K562 (cell line): ENCODE measurements at regions not wholly inside any gene's neighbourhood (a gene's known extent, or its start where the extent isn't known, plus 50 kb on each side); places are given as distances from the start of the nearest gene placed in this dataset.

Source experiments
- ELF1 ChIP-seq: fragments of 200-800 bp; sonication (Bioruptor generic); IDR thresholded peaks from 2 replicates; pipeline ENCODE4 v1.6.1; 2016; ENCODE audit warnings: missing genetic modification characterization, missing compliant biosample characterization
- MAZ ChIP-seq, 2 experiments: fragments of 450-650 bp in 1 of 2; sonication (generic) in 1 of 2; formaldehyde crosslinking; IDR thresholded peaks in 1 of 2; conservative IDR thresholded peaks in 1 of 2; 2 replicates each; pipeline versions ENCODE4 v1.4.0 to v1.5.0; 2020; ENCODE audit warnings: mild to moderate bottlenecking in 1 of 2, missing genetic modification reagents in 1 of 2
- POLR2A ChIP-seq: fragments of 450-650 bp; conservative IDR thresholded peaks from 2 replicates; pipeline ENCODE4 v1.6.1; 2016
- POLR2AphosphoS5 ChIP-seq: IDR thresholded peaks from 2 replicates; pipeline ENCODE4 v1.6.1; 2011; ENCODE audit warnings: mild to moderate bottlenecking, low read depth, low read length, moderate library complexity; ENCODE audit not compliant: control insufficient read depth, insufficient read depth
- RCOR1 ChIP-seq, 2 experiments: IDR thresholded peaks; 2 replicates each; pipeline ENCODE4 v1.6.1; 2012; ENCODE audit warnings: low read depth in 2 of 2, low read length in 2 of 2, borderline replicate concordance in 1 of 2, improper control_type of control experiment in 1 of 2
- TBL1XR1 ChIP-seq, 2 experiments: IDR thresholded peaks; 2 replicates each; pipeline ENCODE4 v1.6.1; 2012; ENCODE audit warnings: improper control_type of control experiment in 2 of 2, low read length in 2 of 2, mild to moderate bottlenecking in 1 of 2
- YY1 ChIP-seq, 3 experiments: IDR thresholded peaks; 2 replicates each; pipeline ENCODE4 v1.6.1; 2011; ENCODE audit warnings: low read length in 2 of 3, mild to moderate bottlenecking in 2 of 3, moderate library complexity in 2 of 3, borderline replicate concordance in 1 of 3, control low read depth in 1 of 3, low read depth in 1 of 3; ENCODE audit not compliant: insufficient read depth in 3 of 3, insufficient replicate concordance in 2 of 3, control insufficient read depth in 1 of 3, insufficient read length in 1 of 3; ENCODE audit errors: extremely low read depth in 1 of 3
- ZNF384 ChIP-seq: IDR thresholded peaks from 2 replicates; pipeline ENCODE4 v1.6.1; 2012; ENCODE audit warnings: low read depth, low read length, improper control_type of control experiment
- TF ChIP-seq, protein P1 (sequence below), 3 experiments: IDR thresholded peaks in 2 of 3; conservative IDR thresholded peaks in 1 of 3; 2 replicates each; pipeline ENCODE4 v1.5.1; 2011 to 2012; ENCODE audit warnings: low read length in 3 of 3, mild to moderate bottlenecking in 3 of 3, control low read depth in 2 of 3, improper control_type of control experiment in 1 of 3, inconsistent platforms in 1 of 3, low read depth in 1 of 3, mixed read lengths in 1 of 3, moderate library complexity in 1 of 3; ENCODE audit not compliant: insufficient read depth in 2 of 3
- TF ChIP-seq, protein P2 (sequence below): fragments of 450-650 bp; IDR thresholded peaks from 2 replicates; pipeline ENCODE4 v1.6.1; 2016; ENCODE audit warnings: low read depth
- TF ChIP-seq, protein P3 (sequence below): fragments of 150-350 bp; conservative IDR thresholded peaks from 2 replicates; pipeline ENCODE4 v1.6.1; 2014; ENCODE audit warnings: low read length

DNA sequence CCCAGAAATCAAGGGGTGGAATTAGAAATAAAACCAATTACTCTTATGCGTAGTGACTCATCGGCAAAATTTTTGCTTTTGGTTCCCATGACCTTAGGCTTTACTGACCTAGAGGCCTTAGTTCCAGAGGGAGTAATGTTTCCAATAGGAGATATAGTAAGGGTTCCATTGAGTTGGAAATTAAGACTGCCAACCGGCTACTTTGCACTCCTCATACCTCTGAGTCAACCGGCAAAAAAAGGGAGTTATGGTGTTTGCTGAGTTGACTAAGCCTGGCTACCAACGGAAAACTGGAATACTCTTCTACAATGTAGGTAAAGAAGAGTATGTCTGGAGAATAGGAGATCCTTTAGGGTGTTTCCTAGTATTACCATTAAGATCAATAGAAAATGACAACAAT lies 919.8 kb downstream of the CENPC start:
- no peak for TF ChIP-seq POLR2AphosphoS5
- TF ChIP-seq, protein P1, sequence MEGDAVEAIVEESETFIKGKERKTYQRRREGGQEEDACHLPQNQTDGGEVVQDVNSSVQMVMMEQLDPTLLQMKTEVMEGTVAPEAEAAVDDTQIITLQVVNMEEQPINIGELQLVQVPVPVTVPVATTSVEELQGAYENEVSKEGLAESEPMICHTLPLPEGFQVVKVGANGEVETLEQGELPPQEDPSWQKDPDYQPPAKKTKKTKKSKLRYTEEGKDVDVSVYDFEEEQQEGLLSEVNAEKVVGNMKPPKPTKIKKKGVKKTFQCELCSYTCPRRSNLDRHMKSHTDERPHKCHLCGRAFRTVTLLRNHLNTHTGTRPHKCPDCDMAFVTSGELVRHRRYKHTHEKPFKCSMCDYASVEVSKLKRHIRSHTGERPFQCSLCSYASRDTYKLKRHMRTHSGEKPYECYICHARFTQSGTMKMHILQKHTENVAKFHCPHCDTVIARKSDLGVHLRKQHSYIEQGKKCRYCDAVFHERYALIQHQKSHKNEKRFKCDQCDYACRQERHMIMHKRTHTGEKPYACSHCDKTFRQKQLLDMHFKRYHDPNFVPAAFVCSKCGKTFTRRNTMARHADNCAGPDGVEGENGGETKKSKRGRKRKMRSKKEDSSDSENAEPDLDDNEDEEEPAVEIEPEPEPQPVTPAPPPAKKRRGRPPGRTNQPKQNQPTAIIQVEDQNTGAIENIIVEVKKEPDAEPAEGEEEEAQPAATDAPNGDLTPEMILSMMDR (IDR thresholded peaks at IDR 0.05 in 2 of 3, conservative IDR thresholded peaks at IDR 0.05 in 1 of 3; ENCODE audit: insufficient read depth in 2 of 3, low read depth in 1 of 3, low read length in 3 of 3), result no peak
- TF ChIP-seq, protein P2, sequence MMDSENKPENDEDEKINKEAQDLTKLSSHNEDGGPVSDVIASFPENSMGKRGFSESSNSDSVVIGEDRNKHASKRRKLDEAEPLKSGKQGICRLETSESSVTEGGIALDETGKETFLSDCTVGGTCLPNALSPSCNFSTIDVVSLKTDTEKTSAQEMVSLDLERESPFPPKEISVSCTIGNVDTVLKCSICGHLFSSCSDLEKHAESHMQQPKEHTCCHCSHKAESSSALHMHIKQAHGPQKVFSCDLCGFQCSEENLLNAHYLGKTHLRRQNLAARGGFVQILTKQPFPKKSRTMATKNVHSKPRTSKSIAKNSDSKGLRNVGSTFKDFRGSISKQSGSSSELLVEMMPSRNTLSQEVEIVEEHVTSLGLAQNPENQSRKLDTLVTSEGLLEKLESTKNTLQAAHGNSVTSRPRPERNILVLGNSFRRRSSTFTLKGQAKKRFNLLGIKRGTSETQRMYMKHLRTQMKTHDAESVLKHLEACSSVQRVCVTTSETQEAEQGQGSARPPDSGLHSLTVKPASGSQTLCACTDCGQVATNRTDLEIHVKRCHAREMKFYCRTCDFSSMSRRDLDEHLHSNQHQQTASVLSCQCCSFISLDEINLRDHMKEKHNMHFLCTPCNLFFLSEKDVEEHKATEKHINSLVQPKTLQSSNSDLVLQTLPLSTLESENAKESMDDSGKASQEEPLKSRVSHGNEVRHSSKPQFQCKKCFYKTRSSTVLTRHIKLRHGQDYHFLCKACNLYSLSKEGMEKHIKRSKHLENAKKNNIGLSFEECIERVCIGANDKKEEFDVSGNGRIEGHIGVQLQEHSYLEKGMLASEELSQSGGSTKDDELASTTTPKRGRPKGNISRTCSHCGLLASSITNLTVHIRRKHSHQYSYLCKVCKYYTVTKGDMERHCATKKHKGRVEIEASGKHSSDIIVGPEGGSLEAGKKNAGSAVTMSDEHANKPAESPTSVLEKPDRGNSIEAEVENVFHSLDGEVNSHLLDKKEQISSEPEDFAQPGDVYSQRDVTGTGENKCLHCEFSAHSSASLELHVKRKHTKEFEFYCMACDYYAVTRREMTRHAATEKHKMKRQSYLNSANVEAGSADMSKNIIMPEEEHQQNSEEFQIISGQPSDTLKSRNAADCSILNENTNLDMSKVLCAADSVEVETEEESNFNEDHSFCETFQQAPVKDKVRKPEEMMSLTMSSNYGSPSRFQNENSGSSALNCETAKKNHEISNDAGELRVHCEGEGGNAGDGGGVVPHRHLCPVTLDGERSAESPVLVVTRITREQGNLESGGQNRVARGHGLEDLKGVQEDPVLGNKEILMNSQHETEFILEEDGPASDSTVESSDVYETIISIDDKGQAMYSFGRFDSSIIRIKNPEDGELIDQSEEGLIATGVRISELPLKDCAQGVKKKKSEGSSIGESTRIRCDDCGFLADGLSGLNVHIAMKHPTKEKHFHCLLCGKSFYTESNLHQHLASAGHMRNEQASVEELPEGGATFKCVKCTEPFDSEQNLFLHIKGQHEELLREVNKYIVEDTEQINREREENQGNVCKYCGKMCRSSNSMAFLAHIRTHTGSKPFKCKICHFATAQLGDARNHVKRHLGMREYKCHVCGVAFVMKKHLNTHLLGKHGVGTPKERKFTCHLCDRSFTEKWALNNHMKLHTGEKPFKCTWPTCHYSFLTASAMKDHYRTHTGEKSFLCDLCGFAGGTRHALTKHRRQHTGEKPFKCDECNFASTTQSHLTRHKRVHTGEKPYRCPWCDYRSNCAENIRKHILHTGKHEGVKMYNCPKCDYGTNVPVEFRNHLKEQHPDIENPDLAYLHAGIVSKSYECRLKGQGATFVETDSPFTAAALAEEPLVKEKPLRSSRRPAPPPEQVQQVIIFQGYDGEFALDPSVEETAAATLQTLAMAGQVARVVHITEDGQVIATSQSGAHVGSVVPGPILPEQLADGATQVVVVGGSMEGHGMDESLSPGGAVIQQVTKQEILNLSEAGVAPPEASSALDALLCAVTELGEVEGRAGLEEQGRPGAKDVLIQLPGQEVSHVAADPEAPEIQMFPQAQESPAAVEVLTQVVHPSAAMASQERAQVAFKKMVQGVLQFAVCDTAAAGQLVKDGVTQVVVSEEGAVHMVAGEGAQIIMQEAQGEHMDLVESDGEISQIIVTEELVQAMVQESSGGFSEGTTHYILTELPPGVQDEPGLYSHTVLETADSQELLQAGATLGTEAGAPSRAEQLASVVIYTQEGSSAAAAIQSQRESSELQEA, result no peak
- no peak for TF ChIP-seq ZNF384
- TF ChIP-seq TBL1XR1 (IDR thresholded peaks at IDR 0.05; ENCODE audit: low read length in 2 of 2), result no peak
- no peak for TF ChIP-seq RCOR1 (IDR thresholded peaks at IDR 0.05; ENCODE audit: borderline replicate concordance in 1 of 2, low read depth in 2 of 2, low read length in 2 of 2)
- TF ChIP-seq POLR2A, result no peak
- TF ChIP-seq, protein P3, sequence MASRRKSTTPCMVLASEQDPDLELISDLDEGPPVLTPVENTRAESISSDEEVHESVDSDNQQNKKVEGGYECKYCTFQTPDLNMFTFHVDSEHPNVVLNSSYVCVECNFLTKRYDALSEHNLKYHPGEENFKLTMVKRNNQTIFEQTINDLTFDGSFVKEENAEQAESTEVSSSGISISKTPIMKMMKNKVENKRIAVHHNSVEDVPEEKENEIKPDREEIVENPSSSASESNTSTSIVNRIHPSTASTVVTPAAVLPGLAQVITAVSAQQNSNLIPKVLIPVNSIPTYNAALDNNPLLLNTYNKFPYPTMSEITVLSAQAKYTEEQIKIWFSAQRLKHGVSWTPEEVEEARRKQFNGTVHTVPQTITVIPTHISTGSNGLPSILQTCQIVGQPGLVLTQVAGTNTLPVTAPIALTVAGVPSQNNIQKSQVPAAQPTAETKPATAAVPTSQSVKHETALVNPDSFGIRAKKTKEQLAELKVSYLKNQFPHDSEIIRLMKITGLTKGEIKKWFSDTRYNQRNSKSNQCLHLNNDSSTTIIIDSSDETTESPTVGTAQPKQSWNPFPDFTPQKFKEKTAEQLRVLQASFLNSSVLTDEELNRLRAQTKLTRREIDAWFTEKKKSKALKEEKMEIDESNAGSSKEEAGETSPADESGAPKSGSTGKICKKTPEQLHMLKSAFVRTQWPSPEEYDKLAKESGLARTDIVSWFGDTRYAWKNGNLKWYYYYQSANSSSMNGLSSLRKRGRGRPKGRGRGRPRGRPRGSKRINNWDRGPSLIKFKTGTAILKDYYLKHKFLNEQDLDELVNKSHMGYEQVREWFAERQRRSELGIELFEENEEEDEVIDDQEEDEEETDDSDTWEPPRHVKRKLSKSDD, result no peak
- TF ChIP-seq YY1 (IDR thresholded peaks at IDR 0.05; ENCODE audit: borderline replicate concordance in 1 of 3, control insufficient read depth in 1 of 3, extremely low read depth in 1 of 3, insufficient read depth in 3 of 3, insufficient read length in 1 of 3, insufficient replicate concordance in 2 of 3, low read depth in 1 of 3, low read length in 2 of 3), result no peak
- no peak for TF ChIP-seq MAZ (CRISPR knock-in tag; conservative IDR thresholded peaks at IDR 0.05 in 1 of 2, IDR thresholded peaks at IDR 0.05 in 1 of 2)
- TF ChIP-seq ELF1 (tag), result no peak
